Neural progenitor cell (in vitro differentiated cells): ENCODE measurements at regions not wholly inside any gene's neighbourhood (a gene's known extent, or its start where the extent isn't known, plus 50 kb on each side); places are given as distances from the start of the nearest gene placed in this dataset.

Experiments used
- DNase-seq: peaks from one replicate; pipeline ENCODE4 v3.0.0-alpha.2; 2016; ENCODE audit warnings: low spot score
- H2AFZ ChIP-seq: fragments of 200-600 bp; sonication (generic); replicated peaks from 2 replicates; pipeline ENCODE4 v1.6.1; 2016; ENCODE audit warnings: antibody characterized with exemption
- H3F3A ChIP-seq: fragments of 200-600 bp; sonication (generic); 2 replicates; pipeline ENCODE4 v1.6.1; 2016; ENCODE audit warnings: antibody characterized with exemption, low read depth
- H3K27ac ChIP-seq: fragments of 200-600 bp; sonication (generic); 2 replicates; pipeline ENCODE4 v1.5.1; 2016; ENCODE audit warnings: mild to moderate bottlenecking
- H3K27me3 ChIP-seq: fragments of 200-600 bp; sonication (generic); 2 replicates; pipeline ENCODE4 v1.6.1; 2016; ENCODE audit warnings: mild to moderate bottlenecking, moderate library complexity
- H3K36me3 ChIP-seq: fragments of 200-600 bp; sonication (generic); 2 replicates; pipeline ENCODE4 v1.5.1; 2016
- H3K4me1 ChIP-seq: fragments of 200-600 bp; sonication (generic); 2 replicates; pipeline ENCODE4 v1.6.1; 2016; ENCODE audit warnings: mixed run types
- H3K4me2 ChIP-seq: fragments of 200-600 bp; sonication (generic); 2 replicates; pipeline ENCODE4 v1.6.1; 2016
- H3K4me3 ChIP-seq: fragments of 200-600 bp; sonication (generic); 2 replicates; pipeline ENCODE4 v1.5.1; 2016
- H3K79me2 ChIP-seq: fragments of 200-600 bp; sonication (generic); 2 replicates; pipeline ENCODE4 v1.6.1; 2016; ENCODE audit warnings: low read depth
- H3K9ac ChIP-seq: fragments of 200-600 bp; sonication (generic); 2 replicates; pipeline ENCODE4 v1.6.1; 2016
- H3K9me3 ChIP-seq: fragments of 200-600 bp; sonication (generic); 2 replicates; pipeline ENCODE4 v1.5.1; 2016; ENCODE audit warnings: low read depth
- H4K20me1 ChIP-seq: fragments of 200-600 bp; sonication (generic); 2 replicates; pipeline ENCODE4 v1.6.1; 2016; ENCODE audit warnings: low read depth
- H3K27ac Mint-ChIP-seq: 3 replicates; pipeline ENCODE4 v1.8.0; 2021; ENCODE audit warnings: mixed read lengths
- H3K27me3 Mint-ChIP-seq: 2 replicates; pipeline ENCODE4 v1.8.0; 2022; ENCODE audit warnings: low read depth, mild to moderate bottlenecking, inconsistent platforms, moderate library complexity, mixed read lengths; ENCODE audit not compliant: insufficient read depth
- H3K36me3 Mint-ChIP-seq: 3 replicates; pipeline ENCODE4 v1.8.0; 2021; ENCODE audit warnings: mixed read lengths
- H3K4me1 Mint-ChIP-seq: 3 replicates; pipeline ENCODE4 v1.8.0; 2021; ENCODE audit warnings: mixed read lengths
- H3K4me3 Mint-ChIP-seq: 3 replicates; pipeline ENCODE4 v1.8.0; 2021; ENCODE audit warnings: mild to moderate bottlenecking, moderate library complexity, mixed read lengths
- H3K9me3 Mint-ChIP-seq: 3 replicates; pipeline ENCODE4 v1.8.0; 2020; ENCODE audit warnings: mixed read lengths
- CTCF ChIP-seq: fragments of 200-600 bp; sonication (generic); IDR thresholded peaks from 2 replicates; pipeline ENCODE4 v1.5.1; 2017; ENCODE audit warnings: antibody characterized with exemption, mild to moderate bottlenecking
- EZH2 ChIP-seq: fragments of 200-600 bp; sonication (generic); IDR thresholded peaks from 2 replicates; pipeline ENCODE4 v1.6.1; 2017; ENCODE audit warnings: antibody characterized with exemption, mild to moderate bottlenecking, moderate library complexity
- EZH2phosphoT487 ChIP-seq: fragments of 200-600 bp; sonication (generic); IDR thresholded peaks from 2 replicates; pipeline ENCODE4 v1.6.1; 2017; ENCODE audit warnings: antibody characterized with exemption

GRCh38 chr20:55488593-55488992 is 516.7 kb downstream of the CBLN4 start:
- Mint-ChIP-seq H3K27ac (no peak overlapping the region), H3K36me3 (no peaks in the 10 kb centered on the region), H3K4me1 (no peaks in the 10 kb centered on the region), H3K9me3 (peaks cover 7% of the 10 kb centered on the region), H3K27me3 (peaks cover 2% of the 10 kb centered on the region), H3K4me3 (no peak overlapping the region)
- Histone ChIP-seq H3K9ac (no peak overlapping the region), H3K4me1 (no peaks in the 10 kb centered on the region), H3K9me3 (no peaks in the 10 kb centered on the region), H3K4me3 (no peak overlapping the region), H3F3A (no peaks in the 10 kb centered on the region), H3K79me2 (no peaks in the 10 kb centered on the region), H3K4me2 (no peak overlapping the region), H3K27me3 (no peaks in the 10 kb centered on the region), H4K20me1 (no peaks in the 10 kb centered on the region), H3K27ac (no peak overlapping the region), H2AFZ (no peak overlapping the region), H3K36me3 (no peaks in the 10 kb centered on the region)
- no peak for DNase-seq
- TF ChIP-seq EZH2, result no peak
- TF ChIP-seq CTCF, result no peak
- no peak for TF ChIP-seq EZH2phosphoT487

- Mint-ChIP-seq H3K27me3 (no peaks in the 10 kb centered on the region), H3K4me3 (no peak overlapping the region), H3K4me1 (peaks cover 4% of the 10 kb centered on the region), H3K9me3 (no peaks in the 10 kb centered on the region), H3K36me3 (no peaks in the 10 kb centered on the region), H3K27ac (no peak overlapping the region)
- Histone ChIP-seq H3K4me1 (peaks cover 8% of the 10 kb centered on the region), H3K9me3 (no peaks in the 10 kb centered on the region), H3K27me3 (no peaks in the 10 kb centered on the region), H3F3A (no peaks in the 10 kb centered on the region), H3K79me2 (no peaks in the 10 kb centered on the region), H4K20me1 (no peaks in the 10 kb centered on the region), H3K4me2 (no peak overlapping the region), H3K9ac (no peak overlapping the region), H3K27ac (no peak overlapping the region), H3K36me3 (no peaks in the 10 kb centered on the region), H3K4me3 (no peak overlapping the region), H2AFZ (no peak overlapping the region)
- TF ChIP-seq EZH2 (no peak), EZH2phosphoT487 (no peak), CTCF (no peak)
- DNase-seq, result no peak
Measured at GRCh38 chr20:55478724-55479450, 526.4 kb downstream of the CBLN4 start.

- Mint-ChIP-seq H3K4me1 (peaks cover 4% of the 10 kb centered on the region), H3K27ac (no peak overlapping the region), H3K9me3 (no peaks in the 10 kb centered on the region), H3K36me3 (no peaks in the 10 kb centered on the region), H3K27me3 (no peaks in the 10 kb centered on the region), H3K4me3 (no peak overlapping the region)
- H3F3A ChIP-seq, result no peaks in the 10 kb centered on the region
- H3K4me2 ChIP-seq, result no peak overlapping the region
- H4K20me1 ChIP-seq, result no peaks in the 10 kb centered on the region
- no peak overlapping the region for H3K27ac ChIP-seq
- DNase-seq, result peak; percentile 26
- no peaks in the 10 kb centered on the region for H3K27me3 ChIP-seq
- H3K9ac ChIP-seq, result no peak overlapping the region
- H3K9me3 ChIP-seq, result no peaks in the 10 kb centered on the region
- no peaks in the 10 kb centered on the region for H3K79me2 ChIP-seq
- TF ChIP-seq CTCF (no peak), EZH2 (no peak), EZH2phosphoT487 (no peak)
- H2AFZ ChIP-seq, result peak overlapping the region; percentile 44
- H3K4me1 ChIP-seq, result peaks cover 12% of the 10 kb centered on the region
- no peak overlapping the region for H3K4me3 ChIP-seq
- no peaks in the 10 kb centered on the region for H3K36me3 ChIP-seq
Measured at GRCh38 chr20:55472704-55473103, 532.6 kb downstream of the CBLN4 start.
